ENCODE measurements at regions not wholly inside any gene's neighbourhood (a gene's known extent, or its start where the extent isn't known, plus 50 kb on each side); places are given as distances from the start of the nearest gene placed in this dataset.

DNA sequence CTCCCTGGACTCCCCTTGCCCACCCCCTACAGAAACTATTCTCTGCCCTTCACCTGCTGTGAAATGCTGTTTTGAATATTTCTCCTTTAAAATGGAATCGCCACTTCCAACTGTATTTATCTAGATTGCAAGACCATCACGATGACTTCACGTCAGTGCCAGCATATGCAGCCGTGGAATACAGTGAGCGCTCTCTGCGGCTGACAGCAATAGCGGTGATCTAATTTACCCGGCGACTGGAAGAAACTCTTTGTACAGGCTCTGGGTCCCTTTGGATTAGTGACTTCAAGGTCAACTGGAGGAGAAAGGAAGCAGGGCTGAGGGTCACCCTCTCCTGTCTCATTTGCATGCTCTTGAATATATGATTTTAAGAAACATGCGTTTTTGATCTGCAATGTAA is 192.0 kb downstream of the IRX1 start:
- Mint-ChIP-seq H3K4me3 (no peak overlapping the region), H3K4me1 (ENCODE audit: low read depth) (no peaks in the 10 kb centered on the region), H3K9me3 (peaks cover 51% of the 10 kb centered on the region), H3K27ac (no peak overlapping the region), H3K36me3 (ENCODE audit: low read depth) (no peaks in the 10 kb centered on the region), H3K27me3 (ENCODE audit: insufficient read depth) (no peaks in the 10 kb centered on the region)
- TF ChIP-seq, protein P1, sequence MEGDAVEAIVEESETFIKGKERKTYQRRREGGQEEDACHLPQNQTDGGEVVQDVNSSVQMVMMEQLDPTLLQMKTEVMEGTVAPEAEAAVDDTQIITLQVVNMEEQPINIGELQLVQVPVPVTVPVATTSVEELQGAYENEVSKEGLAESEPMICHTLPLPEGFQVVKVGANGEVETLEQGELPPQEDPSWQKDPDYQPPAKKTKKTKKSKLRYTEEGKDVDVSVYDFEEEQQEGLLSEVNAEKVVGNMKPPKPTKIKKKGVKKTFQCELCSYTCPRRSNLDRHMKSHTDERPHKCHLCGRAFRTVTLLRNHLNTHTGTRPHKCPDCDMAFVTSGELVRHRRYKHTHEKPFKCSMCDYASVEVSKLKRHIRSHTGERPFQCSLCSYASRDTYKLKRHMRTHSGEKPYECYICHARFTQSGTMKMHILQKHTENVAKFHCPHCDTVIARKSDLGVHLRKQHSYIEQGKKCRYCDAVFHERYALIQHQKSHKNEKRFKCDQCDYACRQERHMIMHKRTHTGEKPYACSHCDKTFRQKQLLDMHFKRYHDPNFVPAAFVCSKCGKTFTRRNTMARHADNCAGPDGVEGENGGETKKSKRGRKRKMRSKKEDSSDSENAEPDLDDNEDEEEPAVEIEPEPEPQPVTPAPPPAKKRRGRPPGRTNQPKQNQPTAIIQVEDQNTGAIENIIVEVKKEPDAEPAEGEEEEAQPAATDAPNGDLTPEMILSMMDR (IDR thresholded peaks at IDR 0.05): no peak
- DNase-seq: no peak

DNA sequence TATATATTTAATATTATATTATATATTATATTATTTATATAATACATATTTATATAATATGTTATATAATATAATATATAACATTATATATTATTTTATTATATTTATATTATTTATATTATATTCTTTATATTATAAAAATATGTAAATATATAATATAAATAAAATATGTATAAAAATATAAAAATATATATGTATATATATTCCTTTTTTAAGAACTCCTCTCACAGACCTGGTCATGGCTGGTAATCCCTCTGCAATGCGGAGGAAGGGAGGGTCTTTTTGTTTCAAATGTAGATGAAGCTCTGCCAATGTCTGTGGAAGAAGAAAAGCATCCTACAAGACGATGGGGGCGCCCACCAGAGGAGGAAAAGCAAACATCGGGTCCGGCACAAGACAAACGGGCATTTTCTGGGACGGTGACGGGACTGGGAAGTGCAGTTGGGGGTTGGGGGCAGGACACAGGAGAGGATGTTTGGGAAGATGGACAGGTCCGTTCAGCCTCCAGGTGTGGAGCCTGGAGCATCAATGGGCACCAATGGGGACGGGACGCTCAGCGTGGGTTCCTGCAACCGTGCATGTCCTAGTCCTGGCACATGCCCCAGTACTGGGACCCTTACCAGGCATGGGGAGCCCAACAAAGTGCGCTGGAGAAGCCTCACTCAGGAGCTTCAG is 194.0 kb downstream of the IRX1 start:
- DNase-seq: no peak
- Mint-ChIP-seq H3K36me3 (ENCODE audit: low read depth) (no peaks in the 10 kb centered on the region), H3K27me3 (ENCODE audit: insufficient read depth) (no peaks in the 10 kb centered on the region; the same call in 1 of the 2 replicates), H3K4me1 (ENCODE audit: low read depth) (no peaks in the 10 kb centered on the region), H3K9me3 (peaks cover 50% of the 10 kb centered on the region), H3K4me3 (no peak overlapping the region), H3K27ac (no peak overlapping the region)
- TF ChIP-seq, protein P1 (IDR thresholded peaks at IDR 0.05): no peak

DNA sequence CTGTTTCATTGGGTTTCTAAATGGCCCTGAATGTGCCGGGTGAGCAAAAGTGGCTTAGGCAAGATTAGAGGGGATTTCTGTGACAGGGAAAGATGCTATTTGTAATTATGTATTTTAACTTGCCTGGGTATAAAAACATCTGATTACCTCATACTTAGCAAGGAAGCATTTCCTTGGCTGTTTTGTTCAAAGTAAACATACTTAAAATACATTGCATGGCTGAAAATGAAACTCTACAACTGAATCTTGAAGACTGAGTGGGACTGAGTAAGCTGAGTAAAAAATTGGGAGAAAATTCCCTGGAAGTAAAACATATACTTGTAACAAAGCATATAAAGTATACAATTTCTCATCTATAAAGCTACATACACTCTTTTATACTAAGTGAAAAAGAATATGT is 197.5 kb downstream of the IRX1 start:
- H3K27ac Mint-ChIP-seq: no peak overlapping the region
- H3K36me3 Mint-ChIP-seq (ENCODE audit: low read depth): peaks cover 5% of the 10 kb centered on the region; the same call in 1 of the 2 replicates
- no peaks in the 10 kb centered on the region for H3K4me1 Mint-ChIP-seq (ENCODE audit: low read depth)

DNA sequence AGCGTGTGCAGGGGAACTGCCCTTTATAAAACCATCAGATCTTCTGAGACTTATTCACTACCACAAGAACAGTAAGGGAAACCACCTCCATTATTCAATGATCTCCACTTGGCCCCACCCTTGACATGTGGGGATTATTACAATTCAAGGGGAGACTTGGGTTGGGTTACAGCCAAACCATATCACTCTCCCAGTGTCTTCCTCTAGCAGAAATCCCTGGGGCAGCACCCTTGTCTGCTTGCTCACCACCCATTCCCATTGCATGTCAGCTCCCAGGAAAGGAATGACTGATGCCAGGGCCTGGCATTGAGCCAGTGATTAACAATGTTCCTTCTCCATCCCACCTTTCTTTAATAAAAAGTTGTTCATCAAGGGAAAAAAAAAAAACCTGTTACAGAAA is 199.0 kb downstream of the IRX1 start:
- H3K9me3 Mint-ChIP-seq: peaks cover 59% of the 10 kb centered on the region
- no peaks in the 10 kb centered on the region for H3K4me1 Mint-ChIP-seq (ENCODE audit: low read depth)
- no peaks in the 10 kb centered on the region; the same call in 1 of the 2 replicates for H3K27me3 Mint-ChIP-seq (ENCODE audit: insufficient read depth)
- H3K4me3 Mint-ChIP-seq: no peak overlapping the region
- DNase-seq: no peak
- H3K27ac Mint-ChIP-seq: no peak overlapping the region
- TF ChIP-seq, protein P1 (IDR thresholded peaks at IDR 0.05): no peak
- peaks cover 5% of the 10 kb centered on the region; the same call in 1 of the 2 replicates for H3K36me3 Mint-ChIP-seq (ENCODE audit: low read depth)

More for the DNA sequence above, 197.5 kb downstream of the IRX1 start:
- Mint-ChIP-seq H3K4me3 (no peak overlapping the region), H3K9me3 (peaks cover 61% of the 10 kb centered on the region), H3K27me3 (ENCODE audit: insufficient read depth) (no peaks in the 10 kb centered on the region; the same call in 1 of the 2 replicates)
- TF ChIP-seq, protein P1 (IDR thresholded peaks at IDR 0.05): no peak
- no peak for DNase-seq

DNA sequence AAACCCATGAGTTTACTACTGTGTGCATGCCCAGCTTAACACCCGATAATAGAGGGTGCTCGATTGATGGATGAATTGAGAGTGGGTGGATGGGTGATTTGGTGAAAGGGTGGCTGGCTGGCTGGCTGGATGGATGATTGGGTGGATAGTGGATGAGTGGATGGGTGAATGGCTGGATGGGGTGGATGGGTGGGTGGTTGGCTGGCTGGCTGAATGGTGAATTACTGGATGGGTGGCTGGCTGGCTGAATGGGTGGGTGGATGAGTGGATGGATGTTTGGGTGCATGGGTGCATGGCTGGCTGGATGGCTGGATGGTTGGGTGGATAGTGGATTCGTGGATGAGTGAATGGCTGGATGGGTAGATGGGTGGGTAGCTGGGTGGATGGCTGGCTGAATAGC is 201.1 kb downstream of the IRX1 start:
- TF ChIP-seq, protein P1 (IDR thresholded peaks at IDR 0.05): no peak
- H3K36me3 Mint-ChIP-seq (ENCODE audit: low read depth): peaks cover 5% of the 10 kb centered on the region; the same call in 1 of the 2 replicates
- peaks cover 67% of the 10 kb centered on the region for H3K9me3 Mint-ChIP-seq
- no peak overlapping the region for H3K4me3 Mint-ChIP-seq
- no peak for DNase-seq
- H3K27me3 Mint-ChIP-seq (ENCODE audit: insufficient read depth): no peaks in the 10 kb centered on the region; the same call in 1 of the 2 replicates
- H3K27ac Mint-ChIP-seq: no peak overlapping the region
- no peaks in the 10 kb centered on the region for H3K4me1 Mint-ChIP-seq (ENCODE audit: low read depth)
